ENCODE measurements at regions not wholly inside any gene's neighbourhood (a gene's known extent, or its start where the extent isn't known, plus 50 kb on each side); places are given as distances from the start of the nearest gene placed in this dataset.

GRCh38 chr7:116356979-116357378 lies 142.6 kb upstream of the CAV2 start:
- Mint-ChIP-seq H3K36me3 (ENCODE audit: low read depth) (no peaks in the 10 kb centered on the region), H3K27ac (no peak overlapping the region), H3K4me1 (peaks cover 8% of the 10 kb centered on the region; the same call in 2 of the 3 replicates), H3K4me3 (no peak overlapping the region), H3K27me3 (ENCODE audit: insufficient read depth, low read depth, poor library complexity) (no peaks in the 10 kb centered on the region), H3K9me3 (no peaks in the 10 kb centered on the region)
- H3F3A ChIP-seq (replicated peaks; ENCODE audit: low read depth), result no peaks in the 10 kb centered on the region
- no peak overlapping the region for H3K27ac ChIP-seq (ENCODE audit: low read depth)
- no peak overlapping the region for H3K4me3 ChIP-seq
- no peak for ATAC-seq
- H3K4me2 ChIP-seq, result no peak overlapping the region
- no peaks in the 10 kb centered on the region for H3K79me2 ChIP-seq (replicated peaks; ENCODE audit: insufficient read depth)
- no peaks in the 10 kb centered on the region for H3K36me3 ChIP-seq (ENCODE audit: insufficient read depth)
- TF ChIP-seq EZH2 (IDR thresholded peaks at IDR 0.05; ENCODE audit: low read depth, unreplicated experiment), result no peak
- TF ChIP-seq, protein P1, sequence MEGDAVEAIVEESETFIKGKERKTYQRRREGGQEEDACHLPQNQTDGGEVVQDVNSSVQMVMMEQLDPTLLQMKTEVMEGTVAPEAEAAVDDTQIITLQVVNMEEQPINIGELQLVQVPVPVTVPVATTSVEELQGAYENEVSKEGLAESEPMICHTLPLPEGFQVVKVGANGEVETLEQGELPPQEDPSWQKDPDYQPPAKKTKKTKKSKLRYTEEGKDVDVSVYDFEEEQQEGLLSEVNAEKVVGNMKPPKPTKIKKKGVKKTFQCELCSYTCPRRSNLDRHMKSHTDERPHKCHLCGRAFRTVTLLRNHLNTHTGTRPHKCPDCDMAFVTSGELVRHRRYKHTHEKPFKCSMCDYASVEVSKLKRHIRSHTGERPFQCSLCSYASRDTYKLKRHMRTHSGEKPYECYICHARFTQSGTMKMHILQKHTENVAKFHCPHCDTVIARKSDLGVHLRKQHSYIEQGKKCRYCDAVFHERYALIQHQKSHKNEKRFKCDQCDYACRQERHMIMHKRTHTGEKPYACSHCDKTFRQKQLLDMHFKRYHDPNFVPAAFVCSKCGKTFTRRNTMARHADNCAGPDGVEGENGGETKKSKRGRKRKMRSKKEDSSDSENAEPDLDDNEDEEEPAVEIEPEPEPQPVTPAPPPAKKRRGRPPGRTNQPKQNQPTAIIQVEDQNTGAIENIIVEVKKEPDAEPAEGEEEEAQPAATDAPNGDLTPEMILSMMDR (conservative IDR thresholded peaks at IDR 0.05; ENCODE audit: low read depth in 2 of 2), result no peak
- TF ChIP-seq, protein P2, sequence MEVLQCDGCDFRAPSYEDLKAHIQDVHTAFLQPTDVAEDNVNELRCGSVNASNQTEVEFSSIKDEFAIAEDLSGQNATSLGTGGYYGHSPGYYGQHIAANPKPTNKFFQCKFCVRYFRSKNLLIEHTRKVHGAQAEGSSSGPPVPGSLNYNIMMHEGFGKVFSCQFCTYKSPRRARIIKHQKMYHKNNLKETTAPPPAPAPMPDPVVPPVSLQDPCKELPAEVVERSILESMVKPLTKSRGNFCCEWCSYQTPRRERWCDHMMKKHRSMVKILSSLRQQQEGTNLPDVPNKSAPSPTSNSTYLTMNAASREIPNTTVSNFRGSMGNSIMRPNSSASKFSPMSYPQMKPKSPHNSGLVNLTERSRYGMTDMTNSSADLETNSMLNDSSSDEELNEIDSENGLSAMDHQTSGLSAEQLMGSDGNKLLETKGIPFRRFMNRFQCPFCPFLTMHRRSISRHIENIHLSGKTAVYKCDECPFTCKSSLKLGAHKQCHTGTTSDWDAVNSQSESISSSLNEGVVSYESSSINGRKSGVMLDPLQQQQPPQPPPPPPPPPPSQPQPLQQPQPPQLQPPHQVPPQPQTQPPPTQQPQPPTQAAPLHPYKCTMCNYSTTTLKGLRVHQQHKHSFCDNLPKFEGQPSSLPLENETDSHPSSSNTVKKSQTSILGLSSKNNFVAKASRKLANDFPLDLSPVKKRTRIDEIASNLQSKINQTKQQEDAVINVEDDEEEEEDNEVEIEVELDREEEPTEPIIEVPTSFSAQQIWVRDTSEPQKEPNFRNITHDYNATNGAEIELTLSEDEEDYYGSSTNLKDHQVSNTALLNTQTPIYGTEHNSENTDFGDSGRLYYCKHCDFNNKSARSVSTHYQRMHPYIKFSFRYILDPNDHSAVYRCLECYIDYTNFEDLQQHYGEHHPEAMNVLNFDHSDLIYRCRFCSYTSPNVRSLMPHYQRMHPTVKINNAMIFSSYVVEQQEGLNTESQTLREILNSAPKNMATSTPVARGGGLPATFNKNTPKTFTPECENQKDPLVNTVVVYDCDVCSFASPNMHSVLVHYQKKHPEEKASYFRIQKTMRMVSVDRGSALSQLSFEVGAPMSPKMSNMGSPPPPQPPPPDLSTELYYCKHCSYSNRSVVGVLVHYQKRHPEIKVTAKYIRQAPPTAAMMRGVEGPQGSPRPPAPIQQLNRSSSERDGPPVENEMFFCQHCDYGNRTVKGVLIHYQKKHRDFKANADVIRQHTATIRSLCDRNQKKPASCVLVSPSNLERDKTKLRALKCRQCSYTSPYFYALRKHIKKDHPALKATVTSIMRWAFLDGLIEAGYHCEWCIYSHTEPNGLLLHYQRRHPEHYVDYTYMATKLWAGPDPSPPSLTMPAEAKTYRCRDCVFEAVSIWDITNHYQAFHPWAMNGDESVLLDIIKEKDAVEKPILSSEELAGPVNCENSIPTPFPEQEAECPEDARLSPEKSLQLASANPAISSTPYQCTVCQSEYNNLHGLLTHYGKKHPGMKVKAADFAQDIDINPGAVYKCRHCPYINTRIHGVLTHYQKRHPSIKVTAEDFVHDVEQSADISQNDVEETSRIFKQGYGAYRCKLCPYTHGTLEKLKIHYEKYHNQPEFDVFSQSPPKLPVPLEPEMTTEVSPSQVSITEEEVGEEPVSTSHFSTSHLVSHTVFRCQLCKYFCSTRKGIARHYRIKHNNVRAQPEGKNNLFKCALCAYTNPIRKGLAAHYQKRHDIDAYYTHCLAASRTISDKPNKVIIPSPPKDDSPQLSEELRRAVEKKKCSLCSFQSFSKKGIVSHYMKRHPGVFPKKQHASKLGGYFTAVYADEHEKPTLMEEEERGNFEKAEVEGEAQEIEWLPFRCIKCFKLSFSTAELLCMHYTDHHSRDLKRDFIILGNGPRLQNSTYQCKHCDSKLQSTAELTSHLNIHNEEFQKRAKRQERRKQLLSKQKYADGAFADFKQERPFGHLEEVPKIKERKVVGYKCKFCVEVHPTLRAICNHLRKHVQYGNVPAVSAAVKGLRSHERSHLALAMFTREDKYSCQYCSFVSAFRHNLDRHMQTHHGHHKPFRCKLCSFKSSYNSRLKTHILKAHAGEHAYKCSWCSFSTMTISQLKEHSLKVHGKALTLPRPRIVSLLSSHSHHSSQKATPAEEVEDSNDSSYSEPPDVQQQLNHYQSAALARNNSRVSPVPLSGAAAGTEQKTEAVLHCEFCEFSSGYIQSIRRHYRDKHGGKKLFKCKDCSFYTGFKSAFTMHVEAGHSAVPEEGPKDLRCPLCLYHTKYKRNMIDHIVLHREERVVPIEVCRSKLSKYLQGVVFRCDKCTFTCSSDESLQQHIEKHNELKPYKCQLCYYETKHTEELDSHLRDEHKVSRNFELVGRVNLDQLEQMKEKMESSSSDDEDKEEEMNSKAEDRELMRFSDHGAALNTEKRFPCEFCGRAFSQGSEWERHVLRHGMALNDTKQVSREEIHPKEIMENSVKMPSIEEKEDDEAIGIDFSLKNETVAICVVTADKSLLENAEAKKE (CRISPR knock-in tag; IDR thresholded peaks at IDR 0.05), result no peak
- no peak for TF ChIP-seq POLR2AphosphoS5 (IDR thresholded peaks at IDR 0.05; ENCODE audit: low read depth)
- no peak for TF ChIP-seq CREB1 (CRISPR knock-in tag; IDR thresholded peaks at IDR 0.05; ENCODE audit: low read depth)
- DNase-seq (ENCODE audit: low spot score), result no peak
- H4K20me1 ChIP-seq (replicated peaks; ENCODE audit: insufficient read depth), result no peaks in the 10 kb centered on the region
- no peaks in the 10 kb centered on the region for H3K4me1 ChIP-seq (ENCODE audit: insufficient read depth)
- no peak overlapping the region for H2AFZ ChIP-seq
- 0 out of 2 replicates have a peak, but pooled peaks cover 1% of the 10 kb centered on the region for H3K9me2 ChIP-seq (ENCODE audit: insufficient read depth)
- no peaks in the 10 kb centered on the region for H3K27me3 ChIP-seq (ENCODE audit: insufficient read depth)

Measured in GM23338 (cell line).